HCT116 (cell line): ENCODE measurements at regions not wholly inside any gene's neighbourhood (a gene's known extent, or its start where the extent isn't known, plus 50 kb on each side); places are given as distances from the start of the nearest gene placed in this dataset.

ENCODE experiments used
- ATAC-seq: fragments of 200-7000 bp; cut with Tn5 transposase; 2 replicates; pipeline ENCODE4 v1.9.1; 2020; ENCODE audit warnings: mild to moderate bottlenecking, moderate library complexity
- BruUV-seq: library from RNA; stranded (reverse); fragments of 400-500 nt; replicated peaks from 2 replicates; lab custom pipeline; 2021; lab: Mats Ljungman, UMichigan
- CTCF ChIA-PET: fragments of 300-600 bp; sonication (Branson Sonifier 250); formaldehyde crosslinking; loops from one replicate; lab custom pipeline; 2021; ENCODE audit warnings: antibody characterized with exemption; lab: Charles Lee
- POLR2A ChIA-PET: fragments of 300-600, 350-600 bp; sonication (Branson Sonifier 250); formaldehyde crosslinking; loops from one replicate; lab custom pipeline; 2021; ENCODE audit warnings: antibody characterized with exemption; lab: Charles Lee
- RAD21 ChIA-PET, 2 experiments: fragments of 300-600 bp; sonication (Branson Sonifier 250); formaldehyde crosslinking; loops; one replicate each; lab custom pipeline; 2023; ENCODE audit warnings: low total read pairs in 2 of 2; ENCODE audit not compliant: uncharacterized antibody in 2 of 2, unreplicated experiment in 2 of 2, low non-redundant PET in 1 of 2; lab: Charles Lee
- DNase-seq: peaks from one replicate; pipeline ENCODE4 v3.0.0-alpha.2; 2010; ENCODE audit warnings: low read depth, low spot score
- H2AFZ ChIP-seq: fragments of 200-600 bp; shearing (Covaris generic), sonication (generic); 2 replicates; pipeline ENCODE4 v1.6.1; 2017; ENCODE audit warnings: low read depth, mixed run types, mixed read lengths, antibody characterized with exemption, low read length; ENCODE audit not compliant: poor library complexity, severe bottlenecking
- H3K27ac ChIP-seq: 2 replicates; pipeline ENCODE4 v1.5.1; 2012; ENCODE audit warnings: low read depth, low read length
- H3K27me3 ChIP-seq: fragments of 200-600 bp; sonication (generic); 2 replicates; pipeline ENCODE4 v1.6.1; 2016; ENCODE audit warnings: mixed run types, low read length, mixed read lengths; ENCODE audit not compliant: insufficient read depth
- H3K36me3 ChIP-seq, 2 experiments: fragments of 200-500 bp in 1 of 2; fragments of 200-600 bp in 1 of 2; sonication (Bioruptor generic) in 1 of 2; sonication (generic) in 1 of 2; 2 replicates each; pipeline versions ENCODE4 v1.5.1 to v1.6.1; 2014 to 2016; ENCODE audit warnings: low read length in 2 of 2, inconsistent platforms in 1 of 2, mixed read lengths in 1 of 2, mixed run types in 1 of 2; ENCODE audit not compliant: insufficient read depth in 2 of 2, control insufficient read depth in 1 of 2
- H3K4me1 ChIP-seq, 2 experiments: fragments of 200-600 bp in 1 of 2; sonication (generic) in 1 of 2; 2 replicates each; pipeline versions ENCODE4 v1.5.1 to v1.6.1; 2012 to 2017; ENCODE audit warnings: low read length in 2 of 2, inconsistent platforms in 1 of 2, mild to moderate bottlenecking in 1 of 2, mixed read lengths in 1 of 2, mixed run types in 1 of 2, moderate library complexity in 1 of 2; ENCODE audit not compliant: insufficient read depth in 2 of 2, control insufficient read depth in 1 of 2
- H3K4me2 ChIP-seq: fragments of 200-600 bp; sonication (generic); 2 replicates; pipeline ENCODE4 v1.6.1; 2017; ENCODE audit warnings: mixed run types, low read length, mixed read lengths
- H3K4me3 ChIP-seq, 2 experiments: fragments of 200-600 bp in 1 of 2; sonication (generic) in 1 of 2; replicated peaks in 1 of 2; 2 replicates each; pipeline ENCODE4 v1.5.1; 2011 to 2016; ENCODE audit warnings: low read length in 2 of 2, control low read depth in 1 of 2, low read depth in 1 of 2, mild to moderate bottlenecking in 1 of 2, mixed read lengths in 1 of 2, mixed run types in 1 of 2
- H3K79me2 ChIP-seq: fragments of 200-600 bp; sonication (generic); 2 replicates; pipeline ENCODE4 v1.6.1; 2017; ENCODE audit warnings: mild to moderate bottlenecking, mixed run types, low read length, moderate library complexity, mixed read lengths; ENCODE audit not compliant: insufficient read depth
- H3K9ac ChIP-seq: fragments of 200-600 bp; sonication (generic); 2 replicates; pipeline ENCODE4 v1.6.1; 2016; ENCODE audit warnings: low read length, mixed read lengths
- H3K9me2 ChIP-seq: fragments of 200-600 bp; sonication (generic), shearing (Covaris generic); 2 replicates; pipeline ENCODE4 v1.6.1; 2017; ENCODE audit warnings: mixed run types, mild to moderate bottlenecking, moderate library complexity; ENCODE audit not compliant: insufficient read depth
- H3K9me3 ChIP-seq, 2 experiments: fragments of 200-500 bp in 1 of 2; fragments of 200-600 bp in 1 of 2; sonication (Bioruptor generic) in 1 of 2; sonication (generic) in 1 of 2; 2 replicates each; pipeline ENCODE4 v1.6.1; 2014 to 2017; ENCODE audit warnings: low read length in 2 of 2, mixed read lengths in 2 of 2, inconsistent platforms in 1 of 2, low read depth in 1 of 2, mild to moderate bottlenecking in 1 of 2, mixed run types in 1 of 2, moderate library complexity in 1 of 2; ENCODE audit not compliant: control insufficient read depth in 1 of 2, insufficient read depth in 1 of 2
- H4K20me1 ChIP-seq: fragments of 200-600 bp; sonication (generic), shearing (Covaris generic); 2 replicates; pipeline ENCODE4 v1.6.1; 2017; ENCODE audit warnings: mixed run types, mild to moderate bottlenecking, moderate library complexity; ENCODE audit not compliant: insufficient read depth
- ATF3 ChIP-seq: IDR thresholded peaks from 2 replicates; pipeline ENCODE4 v1.6.1; 2012
- CEBPB ChIP-seq: IDR thresholded peaks from 2 replicates; pipeline ENCODE4 v1.6.1; 2012; ENCODE audit warnings: low read depth
- EGR1 ChIP-seq: IDR thresholded peaks from 2 replicates; pipeline ENCODE4 v1.6.1; 2012; ENCODE audit warnings: low read depth
- ELF1 ChIP-seq: IDR thresholded peaks from 2 replicates; pipeline ENCODE4 v1.6.1; 2012; ENCODE audit warnings: low read depth, borderline replicate concordance
- JUND ChIP-seq: IDR thresholded peaks from 2 replicates; pipeline ENCODE4 v1.6.1; 2012
- SRF ChIP-seq: IDR thresholded peaks from 2 replicates; pipeline ENCODE4 v1.6.1; 2012; ENCODE audit warnings: low read depth
- intact Hi-C: fragments of 100-400 bp; cut with micrococcal nuclease; formaldehyde crosslinking; loops from 2 replicates; pipeline ENCODE4 v1.10.0; 2022
- TF ChIP-seq, protein P1 (sequence below), 3 experiments: fragments of 200-600 bp in 1 of 3; sonication (generic) in 1 of 3; IDR thresholded peaks in 2 of 3; conservative IDR thresholded peaks in 1 of 3; 2 replicates each; pipeline ENCODE4 v1.5.1; 2012 to 2017; ENCODE audit warnings: low read depth in 2 of 3, low read length in 2 of 3, antibody characterized with exemption in 1 of 3, borderline replicate concordance in 1 of 3, control low read depth in 1 of 3, mild to moderate bottlenecking in 1 of 3, mixed read lengths in 1 of 3, mixed run types in 1 of 3, moderate library complexity in 1 of 3; ENCODE audit not compliant: insufficient read depth in 1 of 3
- TF ChIP-seq, protein P2 (sequence below): IDR thresholded peaks from 2 replicates; pipeline ENCODE4 v1.6.1; 2012

DNA sequence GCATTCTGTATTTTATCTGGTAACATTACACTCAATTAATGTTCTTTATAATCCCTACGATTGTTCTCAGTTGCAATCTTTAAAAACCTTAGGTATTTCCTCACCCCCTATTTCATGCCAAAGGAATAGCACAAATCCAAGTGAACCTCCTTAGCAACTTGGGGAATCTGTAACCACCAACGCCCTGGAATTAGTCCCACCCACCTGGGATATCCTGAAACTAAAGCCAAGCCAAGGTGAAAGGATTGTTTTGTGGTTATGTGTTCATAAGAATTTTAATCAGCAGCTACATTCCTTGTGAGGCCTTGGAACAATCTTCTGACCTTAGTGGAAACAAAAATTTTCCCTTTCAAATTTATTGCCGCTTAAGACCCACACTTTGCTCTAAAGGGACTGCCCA, 908.7 kb downstream of the TTLL7 start:
- POLR2A ChIA-PET: no interaction called here
- no TSS peak for BruUV-seq
- no peak overlapping the region for H3K9ac ChIP-seq
- no peak overlapping the region for H3K4me3 ChIP-seq
- H3K36me3 ChIP-seq: no peaks in the 10 kb centered on the region
- H3K9me2 ChIP-seq: no peaks in the 10 kb centered on the region
- intact Hi-C loops: no loop called here
- RAD21 ChIA-PET: no interaction called here
- CTCF ChIA-PET: no interaction called here
- no peak for ATAC-seq
- H4K20me1 ChIP-seq: no peaks in the 10 kb centered on the region
- H3K27ac ChIP-seq: no peak overlapping the region
- no peaks in the 10 kb centered on the region for H3K79me2 ChIP-seq
- H3K9me3 ChIP-seq: peaks cover 0 to 3% of the 10 kb centered on the region in 2 experiments; a peak in 1 of 4 replicates
- TF ChIP-seq EGR1 (no peak), SRF (no peak)
- DNase-seq: no peak
- H2AFZ ChIP-seq: no peak overlapping the region
- H3K4me2 ChIP-seq: no peak overlapping the region
- H3K27me3 ChIP-seq: no peaks in the 10 kb centered on the region
- H3K4me1 ChIP-seq: no peaks in the 10 kb centered on the region

- no peak overlapping the region for H3K4me2 ChIP-seq
- POLR2A ChIA-PET: no interaction called here
- no peaks in the 10 kb centered on the region for H3K4me1 ChIP-seq
- no peaks in the 10 kb centered on the region for H4K20me1 ChIP-seq
- DNase-seq (no peak), ATAC-seq (no peak)
- no peak overlapping the region for H3K4me3 ChIP-seq
- H3K9me2 ChIP-seq: no peaks in the 10 kb centered on the region
- H3K36me3 ChIP-seq: no peaks in the 10 kb centered on the region
- intact Hi-C loops: no loop called here
- no peak for TF ChIP-seq EGR1
- TF ChIP-seq CEBPB: no peak
- no peak for TF ChIP-seq ATF3
- TF ChIP-seq JUND: no peak
- no peak for TF ChIP-seq ELF1
- TF ChIP-seq, protein P1, sequence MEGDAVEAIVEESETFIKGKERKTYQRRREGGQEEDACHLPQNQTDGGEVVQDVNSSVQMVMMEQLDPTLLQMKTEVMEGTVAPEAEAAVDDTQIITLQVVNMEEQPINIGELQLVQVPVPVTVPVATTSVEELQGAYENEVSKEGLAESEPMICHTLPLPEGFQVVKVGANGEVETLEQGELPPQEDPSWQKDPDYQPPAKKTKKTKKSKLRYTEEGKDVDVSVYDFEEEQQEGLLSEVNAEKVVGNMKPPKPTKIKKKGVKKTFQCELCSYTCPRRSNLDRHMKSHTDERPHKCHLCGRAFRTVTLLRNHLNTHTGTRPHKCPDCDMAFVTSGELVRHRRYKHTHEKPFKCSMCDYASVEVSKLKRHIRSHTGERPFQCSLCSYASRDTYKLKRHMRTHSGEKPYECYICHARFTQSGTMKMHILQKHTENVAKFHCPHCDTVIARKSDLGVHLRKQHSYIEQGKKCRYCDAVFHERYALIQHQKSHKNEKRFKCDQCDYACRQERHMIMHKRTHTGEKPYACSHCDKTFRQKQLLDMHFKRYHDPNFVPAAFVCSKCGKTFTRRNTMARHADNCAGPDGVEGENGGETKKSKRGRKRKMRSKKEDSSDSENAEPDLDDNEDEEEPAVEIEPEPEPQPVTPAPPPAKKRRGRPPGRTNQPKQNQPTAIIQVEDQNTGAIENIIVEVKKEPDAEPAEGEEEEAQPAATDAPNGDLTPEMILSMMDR (IDR thresholded peaks at IDR 0.05 in 2 of 3, conservative IDR thresholded peaks at IDR 0.05 in 1 of 3; ENCODE audit: borderline replicate concordance in 1 of 3, insufficient read depth in 1 of 3, low read depth in 2 of 3, low read length in 2 of 3): no peak
- TF ChIP-seq, protein P2, sequence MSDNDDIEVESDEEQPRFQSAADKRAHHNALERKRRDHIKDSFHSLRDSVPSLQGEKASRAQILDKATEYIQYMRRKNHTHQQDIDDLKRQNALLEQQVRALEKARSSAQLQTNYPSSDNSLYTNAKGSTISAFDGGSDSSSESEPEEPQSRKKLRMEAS: no peak
- peaks cover 0 to 3% of the 10 kb centered on the region in 2 experiments; a peak in 1 of 4 replicates for H3K9me3 ChIP-seq
- BruUV-seq: no TSS peak
- H3K79me2 ChIP-seq: no peaks in the 10 kb centered on the region
- RAD21 ChIA-PET: no interaction called here
- H2AFZ ChIP-seq: no peak overlapping the region
- H3K9ac ChIP-seq: no peak overlapping the region
- CTCF ChIA-PET: no interaction called here
- H3K27me3 ChIP-seq: no peaks in the 10 kb centered on the region
- no peak overlapping the region for H3K27ac ChIP-seq
Measured at GRCh38 chr1:83087851-83088250, 911.1 kb downstream of the TTLL7 start.
